HEK293T (cell line): ENCODE measurements at regions not wholly inside any gene's neighbourhood (a gene's known extent, or its start where the extent isn't known, plus 50 kb on each side); places are given as distances from the start of the nearest gene placed in this dataset.

Source experiments
- CTCF ChIA-PET: fragments of 350-600 bp; formaldehyde crosslinking; extraction: SDS; loops from one replicate; lab custom pipeline; 2021; ENCODE audit warnings: antibody characterized with exemption, inconsistent platforms; lab: Yijun Ruan, JAX
- POLR2A ChIA-PET: fragments of 350-600 bp; formaldehyde crosslinking; extraction: SDS; loops from one replicate; lab custom pipeline; 2020; ENCODE audit warnings: antibody characterized with exemption, inconsistent platforms; lab: Yijun Ruan, JAX
- DNase-seq: peaks from one replicate; pipeline ENCODE4 v3.0.0; 2012; ENCODE audit warnings: mixed read lengths; ENCODE audit errors: extremely low spot score
- ARNT ChIP-seq: fragments of 450-650 bp; IDR thresholded peaks from 2 replicates; pipeline ENCODE4 v1.6.1; 2017; ENCODE audit warnings: mild to moderate bottlenecking
- BHLHE40 ChIP-seq: fragments of 450-650 bp; IDR thresholded peaks from 2 replicates; pipeline ENCODE4 v1.6.1; 2016; ENCODE audit warnings: mild to moderate bottlenecking, moderate library complexity, borderline replicate concordance
- CTBP1 ChIP-seq: fragments of 450-650 bp; IDR thresholded peaks from 2 replicates; pipeline ENCODE4 v1.6.1; 2016; ENCODE audit warnings: borderline replicate concordance
- ELF4 ChIP-seq: fragments of 450-650 bp; IDR thresholded peaks from 2 replicates; pipeline ENCODE4 v1.6.1; 2017; ENCODE audit warnings: antibody characterized with exemption
- FOXA1 ChIP-seq: fragments of 450-650 bp; IDR thresholded peaks from 2 replicates; pipeline ENCODE4 v1.6.1; 2016; ENCODE audit warnings: mild to moderate bottlenecking
- FOXK2 ChIP-seq: fragments of 450-650 bp; IDR thresholded peaks from 2 replicates; pipeline ENCODE4 v1.6.1; 2016; ENCODE audit warnings: mild to moderate bottlenecking
- FOXM1 ChIP-seq: fragments of 450-650 bp; IDR thresholded peaks from 2 replicates; pipeline ENCODE4 v1.6.1; 2017; ENCODE audit warnings: mild to moderate bottlenecking, borderline replicate concordance
- HDGF ChIP-seq: fragments of 450-650 bp; IDR thresholded peaks from 2 replicates; pipeline ENCODE4 v1.6.1; 2017; ENCODE audit warnings: antibody characterized with exemption, borderline replicate concordance
- L3MBTL2 ChIP-seq: fragments of 450-650 bp; conservative IDR thresholded peaks from 2 replicates; pipeline ENCODE4 v1.6.1; 2016; ENCODE audit warnings: mild to moderate bottlenecking
- LEF1 ChIP-seq: fragments of 450-650 bp; IDR thresholded peaks from 2 replicates; pipeline ENCODE4 v1.6.1; 2017; ENCODE audit warnings: mild to moderate bottlenecking, borderline replicate concordance
- NFRKB ChIP-seq: fragments of 450-650 bp; IDR thresholded peaks from 2 replicates; pipeline ENCODE4 v1.6.1; 2016; ENCODE audit warnings: mild to moderate bottlenecking, moderate library complexity
- PKNOX1 ChIP-seq: fragments of 450-650 bp; IDR thresholded peaks from 2 replicates; pipeline ENCODE4 v1.6.1; 2016
- SP1 ChIP-seq: fragments of 450-650 bp; IDR thresholded peaks from 2 replicates; pipeline ENCODE4 v1.6.1; 2017
- SUZ12 ChIP-seq: fragments of 450-650 bp; IDR thresholded peaks from 2 replicates; pipeline ENCODE4 v1.6.1; 2016; ENCODE audit warnings: mild to moderate bottlenecking
- TARDBP ChIP-seq: fragments of 450-650 bp; IDR thresholded peaks from 2 replicates; pipeline ENCODE4 v1.6.1; 2016
- ZNF384 ChIP-seq: fragments of 450-650 bp; IDR thresholded peaks from 2 replicates; pipeline ENCODE4 v1.6.1; 2016

GRCh38 chr6:15063253-15063853 lies 182.5 kb upstream of the JARID2 start:
- no peak for DNase-seq
- POLR2A ChIA-PET: no interaction called here
- TF ChIP-seq ELF4 (no peak), L3MBTL2 (no peak), TARDBP (no peak), FOXK2 (no peak), NFRKB (no peak), PKNOX1 (no peak), BHLHE40 (no peak), LEF1 (no peak), CTBP1 (no peak), ARNT (no peak), SP1 (no peak), SUZ12 (no peak), HDGF (no peak), FOXM1 (no peak), ZNF384 (no peak), FOXA1 (no peak)
- CTCF ChIA-PET: interaction anchor here (1.0 kb wide), 1 partner anchor 378 kb away, joined by 3 read pairs; no protein-coding TSS in a partner anchor

GRCh38 chr6:15065261-15065989 lies 180.4 kb upstream of the JARID2 start:
- ChIA-PET CTCF (no interaction called here), POLR2A (no interaction called here)
- no peak for TF ChIP-seq BHLHE40
- no peak for TF ChIP-seq HDGF
- peak; percentile 49 for TF ChIP-seq PKNOX1
- no peak for DNase-seq

- POLR2A ChIA-PET: interaction anchor here (0.5 kb wide), 1 partner anchor 575 kb away, joined by 3 read pairs; no protein-coding TSS in a partner anchor
- no peak for DNase-seq
- no peak for TF ChIP-seq HDGF
- no peak for TF ChIP-seq PKNOX1
- CTCF ChIA-PET: interaction anchor here (0.6 kb wide), 1 partner anchor 431 kb away, joined by 4 read pairs; no protein-coding TSS in a partner anchor
Measured at GRCh38 chr6:15066089-15066758, 179.6 kb upstream of the JARID2 start.

- POLR2A ChIA-PET: no interaction called here
- no peak for DNase-seq
- CTCF ChIA-PET: no interaction called here
- TF ChIP-seq FOXA1: no peak
- TF ChIP-seq FOXK2: no peak
- TF ChIP-seq ARNT: no peak
- no peak for TF ChIP-seq FOXM1
Measured at GRCh38 chr6:15073344-15073789, 172.5 kb upstream of the JARID2 start.

GRCh38 chr6:15073883-15074465 lies 171.9 kb upstream of the JARID2 start:
- DNase-seq: no peak
- ChIA-PET CTCF (no interaction called here), POLR2A (no interaction called here)
- TF ChIP-seq HDGF (no peak), FOXA1 (no peak), FOXM1 (no peak), L3MBTL2 (no peak), PKNOX1 (no peak), SUZ12 (no peak), ELF4 (no peak), FOXK2 (no peak), BHLHE40 (no peak), ARNT (no peak), NFRKB (no peak), TARDBP (no peak), LEF1 (no peak), CTBP1 (no peak), ZNF384 (no peak), SP1 (no peak)
